Stomach (tissue), 8 donors: ENCODE measurements at regions not wholly inside any gene's neighbourhood (a gene's known extent, or its start where the extent isn't known, plus 50 kb on each side); places are given as distances from the start of the nearest gene placed in this dataset.
A peak's percentile ranks its signal among the peaks of the same experiment; 100 is the strongest.

ENCODE experiments used
- DNase-seq, 2 donors: peaks; one replicate each; pipeline versions ENCODE4 v3.0.0 to v3.0.0-alpha.2; 2013 to 2019
- H3K27ac ChIP-seq, 5 donors: fragments of 200-600 bp in 4 of 5; sonication (generic) in 4 of 5; one replicate each; pipeline ENCODE4 v1.5.1; 2013 to 2019; ENCODE audit warnings: mild to moderate bottlenecking in 1 of 5, moderate library complexity in 1 of 5
- H3K27me3 ChIP-seq, 3 donors: fragments of 200-600 bp; sonication (generic); one replicate each; pipeline ENCODE4 v1.5.1; 2017 to 2019; ENCODE audit warnings: mixed run types in 1 of 3
- H3K36me3 ChIP-seq, 4 donors: fragments of 200-600 bp; sonication (generic); 1 replicate in 3 of 4; 2 replicates in 1 of 4; pipeline ENCODE4 v1.5.1; 2016 to 2019
- H3K4me1 ChIP-seq, 4 donors: fragments of 200-600 bp; sonication (generic); one replicate each; pipeline ENCODE4 v1.5.1; 2016 to 2019
- H3K4me3 ChIP-seq, 4 donors: fragments of 200-600 bp; sonication (generic) in 3 of 4; one replicate each; pipeline ENCODE4 v1.5.1; 2016 to 2019; ENCODE audit warnings: mild to moderate bottlenecking in 1 of 4
- H3K9me3 ChIP-seq, 4 donors: fragments of 200-600 bp; sonication (generic); one replicate each; pipeline ENCODE4 v1.5.1; 2016 to 2019
- CTCF ChIP-seq, 7 experiments: fragments of 450-650 bp in 4 of 7; fragments of 200-600 bp in 3 of 7; sonication (generic) in 3 of 7; IDR thresholded peaks; one replicate each; pipeline ENCODE4 v1.5.1; 2016 to 2019; ENCODE audit warnings: antibody characterized with exemption in 7 of 7, control low read depth in 2 of 7, mild to moderate bottlenecking in 1 of 7
- EP300 ChIP-seq: sonication (generic); formaldehyde crosslinking; IDR thresholded peaks from one replicate; pipeline ENCODE4 v1.6.1; 2017; ENCODE audit warnings: antibody characterized with exemption
- POLR2A ChIP-seq, 4 donors: fragments of 450-650 bp; IDR thresholded peaks; one replicate each; pipeline ENCODE4 v1.6.1; 2016; ENCODE audit warnings: antibody characterized with exemption in 4 of 4, control low read depth in 2 of 4, mild to moderate bottlenecking in 1 of 4, moderate library complexity in 1 of 4
- POLR2AphosphoS5 ChIP-seq, 3 donors: sonication (generic); formaldehyde crosslinking; IDR thresholded peaks; one replicate each; pipeline ENCODE4 v1.6.1; 2016; ENCODE audit warnings: antibody characterized with exemption in 3 of 3
- WGBS, 5 donors: extraction: QIAGEN DNeasy Blood & Tissue Kit in 3 of 5; methylation state at CpG; one replicate each; pipeline versions ENCODE4 v1.1.5 to v1.1.7; 2013 to 2018; 5-methylcytosine and 5-hydroxymethylcytosine counted together
- intact Hi-C: fragments of 100-400 bp; cut with DNase I; formaldehyde crosslinking; loops from one replicate; pipeline ENCODE4 v1.15.1; 2023; ENCODE audit warnings: low total_unique reads
- donor health status: healthy with polysubstance abuse.
- donor health status: Bipolar disorder and iron deficiency.
- donor health status: healthy.

DNA sequence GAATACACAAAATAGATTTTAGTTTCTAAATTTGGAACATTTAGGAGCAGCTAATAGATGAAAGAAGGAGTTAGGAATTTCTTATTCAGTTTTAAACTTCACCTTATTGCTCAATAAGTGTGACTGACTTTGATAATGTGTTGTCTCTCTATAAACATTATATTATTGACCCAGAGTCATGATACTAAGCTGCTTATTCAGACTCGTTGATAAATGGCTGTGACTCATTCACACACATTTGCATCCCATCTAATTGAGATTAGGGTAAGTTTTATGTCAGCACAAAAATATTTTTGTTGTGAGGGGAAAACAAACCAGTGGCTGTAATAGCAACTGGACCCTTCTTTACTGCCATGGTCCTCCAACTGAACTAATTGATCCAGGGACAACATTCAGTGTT is 137.6 kb downstream of the GOLIM4 start:
- no peak for DNase-seq
- intact Hi-C loops = no loop called here
- Histone ChIP-seq H3K27ac (no peak overlapping the region), H3K4me3 (no peak overlapping the region), H3K9me3 (no peaks in the 10 kb centered on the region), H3K27me3 (no peaks in the 10 kb centered on the region), H3K4me1 (no peaks in the 10 kb centered on the region), H3K36me3 (no peaks in the 10 kb centered on the region)
- TF ChIP-seq POLR2AphosphoS5 (IDR thresholded peaks at IDR 0.05) (no peak), POLR2A (IDR thresholded peaks at IDR 0.05) (no peak), CTCF (IDR thresholded peaks at IDR 0.05) (no peak), EP300 (no peak)
- 11 to 29% (median 17%) methylated on average over 1 of the region's 1 CpG for whole genome bisulfite sequencing, 5 donors

GRCh38 chr3:167952969-167953368 is 142.8 kb downstream of the GOLIM4 start:
- no peaks in the 10 kb centered on the region for H3K9me3 ChIP-seq
- H3K27ac ChIP-seq = no peak overlapping the region
- H3K4me3 ChIP-seq = no peak overlapping the region
- TF ChIP-seq EP300 (no peak), POLR2A (IDR thresholded peaks at IDR 0.05) (no peak), CTCF (IDR thresholded peaks at IDR 0.05) (no peak)
- 72 to 78% (median 77%) methylated on average over 4 of the region's 4 CpGs for WGBS, 5 donors
- H3K36me3 ChIP-seq = no peaks in the 10 kb centered on the region
- H3K27me3 ChIP-seq = no peaks in the 10 kb centered on the region
- DNase-seq = no peak
- intact Hi-C loops = no loop called here
- no peaks in the 10 kb centered on the region for H3K4me1 ChIP-seq

- Histone ChIP-seq H3K27me3 (no peaks in the 10 kb centered on the region), H3K4me3 (no peak overlapping the region), H3K9me3 (no peaks in the 10 kb centered on the region), H3K36me3 (no peaks in the 10 kb centered on the region), H3K27ac (no peak overlapping the region), H3K4me1 (no peaks in the 10 kb centered on the region)
- TF ChIP-seq CTCF (IDR thresholded peaks at IDR 0.05) (no peak), POLR2AphosphoS5 (IDR thresholded peaks at IDR 0.05) (no peak), EP300 (no peak), POLR2A (IDR thresholded peaks at IDR 0.05) (no peak)
- 84 to 91% (median 91%) methylated on average over 5 of the region's 5 CpGs for WGBS, 5 donors
- DNase-seq = no peak
- intact Hi-C loops = no loop called here
Observed at GRCh38 chr3:167950212-167950611, 145.5 kb downstream of the GOLIM4 start.

DNA sequence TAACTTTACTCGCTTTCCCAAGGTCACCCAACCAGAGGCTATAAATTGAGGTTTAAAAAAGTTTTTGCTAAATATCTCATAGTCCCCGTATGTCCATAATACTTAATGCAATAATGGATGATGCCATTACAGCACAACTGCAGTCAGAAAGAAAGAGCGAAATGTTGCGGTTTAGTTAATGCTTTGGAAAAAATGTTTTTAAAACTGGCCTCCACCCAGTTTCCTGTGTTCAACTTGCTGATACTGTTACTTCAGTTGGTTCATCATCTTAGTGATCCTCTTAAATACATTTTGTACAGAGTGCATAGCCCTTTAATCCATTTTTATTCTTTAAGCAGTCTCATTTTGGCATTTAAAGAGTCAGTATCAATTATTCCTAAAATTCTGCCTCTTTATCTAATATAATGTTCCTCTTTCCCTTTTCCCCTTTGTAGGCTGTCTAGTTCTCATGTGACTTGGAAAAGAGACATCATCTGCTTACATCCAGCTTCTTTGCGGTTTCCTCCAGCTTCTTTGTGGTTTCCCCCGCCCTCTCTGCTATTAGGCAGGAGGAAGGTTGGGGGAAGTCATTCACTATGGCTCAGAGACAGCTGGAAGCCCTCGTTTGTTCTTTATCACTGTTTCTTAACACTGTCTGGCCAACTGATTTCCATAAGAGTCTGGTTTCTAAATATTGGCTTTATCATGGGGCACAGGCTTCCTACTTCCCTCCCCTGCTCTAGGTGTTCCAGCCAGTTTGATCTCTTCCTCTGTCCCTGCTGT is 154.3 kb downstream of the GOLIM4 start:
- Histone ChIP-seq H3K4me3 (no peak overlapping the region), H3K27ac (no peak overlapping the region), H3K36me3 (no peaks in the 10 kb centered on the region), H3K27me3 (no peaks in the 10 kb centered on the region), H3K9me3 (no peaks in the 10 kb centered on the region), H3K4me1 (no peaks in the 10 kb centered on the region)
- 40 to 56% (median 54%) methylated on average over 7 of the region's 7 CpGs for WGBS, 5 donors
- no peak for TF ChIP-seq EP300
- TF ChIP-seq POLR2A (IDR thresholded peaks at IDR 0.05) = no peak
- no peak for TF ChIP-seq CTCF (IDR thresholded peaks at IDR 0.05)
- TF ChIP-seq POLR2AphosphoS5 (IDR thresholded peaks at IDR 0.05) = no peak
- peak in 1 of 2 donors; percentile 72 for DNase-seq
- intact Hi-C loops = no loop called here
